Mesothelial cell of epicardium (in vitro differentiated cells): ENCODE measurements at regions not wholly inside any gene's neighbourhood (a gene's known extent, or its start where the extent isn't known, plus 50 kb on each side); places are given as distances from the start of the nearest gene placed in this dataset.
"Not testable (repeated sequence)": the region's sequence is repeated elsewhere in the genome, so short reads cannot be mapped to it uniquely, and the experiment has no call there.

Experiments used
- DNase-seq, 2 experiments: peaks; one replicate each; pipeline ENCODE4 v3.0.0; 2021; ENCODE audit warnings: low spot score in 2 of 2; ENCODE audit not compliant: unreplicated experiment in 2 of 2
- H3K27ac Mint-ChIP-seq: 2 replicates; pipeline ENCODE4 v1.8.0; 2021; ENCODE audit warnings: mixed read lengths
- H3K27me3 Mint-ChIP-seq: 2 replicates; pipeline ENCODE4 v1.8.0; 2021; ENCODE audit warnings: low read depth, mixed read lengths
- H3K36me3 Mint-ChIP-seq: 2 replicates; pipeline ENCODE4 v1.8.0; 2021; ENCODE audit warnings: mixed read lengths
- H3K4me1 Mint-ChIP-seq: 2 replicates; pipeline ENCODE4 v1.8.0; 2021; ENCODE audit warnings: mixed read lengths
- H3K4me3 Mint-ChIP-seq: 2 replicates; pipeline ENCODE4 v1.8.0; 2021; ENCODE audit warnings: mild to moderate bottlenecking, moderate library complexity, mixed read lengths
- H3K9me3 Mint-ChIP-seq: 2 replicates; pipeline ENCODE4 v1.8.0; 2021; ENCODE audit warnings: mixed read lengths
- CTCF ChIP-seq: fragments of 200-600 bp; sonication (generic); IDR thresholded peaks from one replicate; pipeline ENCODE4 v1.5.0; 2021; ENCODE audit warnings: antibody characterized with exemption; ENCODE audit not compliant: unreplicated experiment

- not testable (repeated sequence) for H3K27me3 Mint-ChIP-seq, DNase-seq, H3K36me3 Mint-ChIP-seq, H3K4me1 Mint-ChIP-seq, H3K27ac Mint-ChIP-seq, H3K4me3 Mint-ChIP-seq
- peaks cover 55% of the 10 kb centered on the region for H3K9me3 Mint-ChIP-seq
Measured at GRCh38 chrX:126641076-126641475, 88.5 kb upstream of the DCAF12L1 start.

GRCh38 chrX:126655061-126655460 lies 102.4 kb upstream of the DCAF12L1 start:
- Mint-ChIP-seq H3K27ac (no peak overlapping the region), H3K36me3 (no peaks in the 10 kb centered on the region), H3K4me1 (no peaks in the 10 kb centered on the region), H3K27me3 (no peaks in the 10 kb centered on the region), H3K9me3 (peaks cover 34% of the 10 kb centered on the region), H3K4me3 (no peak overlapping the region)
- no peak for DNase-seq
- TF ChIP-seq CTCF, result no peak

GRCh38 chrX:126658447-126658846 lies 105.8 kb upstream of the DCAF12L1 start:
- no peaks in the 10 kb centered on the region for H3K4me1 Mint-ChIP-seq
- no peaks in the 10 kb centered on the region for H3K36me3 Mint-ChIP-seq
- TF ChIP-seq CTCF, result no peak
- no peak overlapping the region for H3K27ac Mint-ChIP-seq
- H3K9me3 Mint-ChIP-seq, result peaks cover 26% of the 10 kb centered on the region
- no peaks in the 10 kb centered on the region for H3K27me3 Mint-ChIP-seq
- DNase-seq, result no peak
- no peak overlapping the region for H3K4me3 Mint-ChIP-seq

- no peak overlapping the region for H3K27ac Mint-ChIP-seq
- H3K27me3 Mint-ChIP-seq, result no peaks in the 10 kb centered on the region
- no peak for DNase-seq
- H3K36me3 Mint-ChIP-seq, result no peaks in the 10 kb centered on the region
- H3K9me3 Mint-ChIP-seq, result peaks cover 34% of the 10 kb centered on the region
- no peak for TF ChIP-seq CTCF
- H3K4me3 Mint-ChIP-seq, result no peak overlapping the region
- H3K4me1 Mint-ChIP-seq, result no peaks in the 10 kb centered on the region
Measured at GRCh38 chrX:126670258-126670657, 117.6 kb upstream of the DCAF12L1 start.

- H3K27me3 Mint-ChIP-seq, H3K27ac Mint-ChIP-seq, H3K4me1 Mint-ChIP-seq, H3K4me3 Mint-ChIP-seq, DNase-seq, H3K36me3 Mint-ChIP-seq: not testable (repeated sequence)
- H3K9me3 Mint-ChIP-seq, result peaks cover 53% of the 10 kb centered on the region
Measured at GRCh38 chrX:126673366-126673765, 120.8 kb upstream of the DCAF12L1 start.

GRCh38 chrX:126673816-126674491 lies 121.3 kb upstream of the DCAF12L1 start:
- H3K36me3 Mint-ChIP-seq, DNase-seq, H3K27me3 Mint-ChIP-seq, H3K27ac Mint-ChIP-seq, H3K4me3 Mint-ChIP-seq, H3K4me1 Mint-ChIP-seq: not testable (repeated sequence)
- H3K9me3 Mint-ChIP-seq, result peaks cover 54% of the 10 kb centered on the region

GRCh38 chrX:126695375-126695896 lies 124.1 kb upstream of the PRR32 start:
- Mint-ChIP-seq H3K9me3 (peaks cover 37% of the 10 kb centered on the region), H3K36me3 (no peaks in the 10 kb centered on the region), H3K27ac (no peak overlapping the region), H3K27me3 (no peaks in the 10 kb centered on the region), H3K4me3 (no peak overlapping the region), H3K4me1 (no peaks in the 10 kb centered on the region)
- no peak for TF ChIP-seq CTCF
- no peak for DNase-seq
